Nephron progenitor cell (in vitro differentiated cells): ENCODE measurements at regions not wholly inside any gene's neighbourhood (a gene's known extent, or its start where the extent isn't known, plus 50 kb on each side); places are given as distances from the start of the nearest gene placed in this dataset.

ENCODE experiments used
- DNase-seq: peaks from one replicate; pipeline ENCODE4 v3.0.0; 2021
- H3K27ac Mint-ChIP-seq: 2 replicates; pipeline ENCODE4 v1.8.0; 2021; ENCODE audit warnings: mild to moderate bottlenecking, moderate library complexity, mixed read lengths
- H3K27me3 Mint-ChIP-seq: 2 replicates; pipeline ENCODE4 v1.8.0; 2021; ENCODE audit warnings: mild to moderate bottlenecking, low read depth, mixed read lengths; ENCODE audit not compliant: poor library complexity
- H3K36me3 Mint-ChIP-seq: 2 replicates; pipeline ENCODE4 v1.8.0; 2021; ENCODE audit warnings: low read depth, mixed read lengths
- H3K4me1 Mint-ChIP-seq: 2 replicates; pipeline ENCODE4 v1.8.0; 2021; ENCODE audit warnings: mixed read lengths
- H3K4me3 Mint-ChIP-seq: 2 replicates; pipeline ENCODE4 v1.8.0; 2021; ENCODE audit warnings: mild to moderate bottlenecking, moderate library complexity, mixed read lengths
- H3K9me3 Mint-ChIP-seq: 2 replicates; pipeline ENCODE4 v1.8.0; 2021; ENCODE audit warnings: mild to moderate bottlenecking, moderate library complexity, mixed read lengths
- CTCF ChIP-seq: fragments of 200-600 bp; sonication (generic); IDR thresholded peaks from 2 replicates; pipeline ENCODE4 v1.5.0; 2021; ENCODE audit warnings: antibody characterized with exemption

GRCh38 chr2:118257696-118258095 lies 169.4 kb downstream of the INSIG2 start:
- peaks cover 14% of the 10 kb centered on the region for H3K4me1 Mint-ChIP-seq
- no peak overlapping the region for H3K4me3 Mint-ChIP-seq
- TF ChIP-seq CTCF = no peak
- no peak for DNase-seq
- no peak overlapping the region for H3K27ac Mint-ChIP-seq
- H3K36me3 Mint-ChIP-seq = no peaks in the 10 kb centered on the region
- peaks cover 10% of the 10 kb centered on the region for H3K9me3 Mint-ChIP-seq
- no peaks in the 10 kb centered on the region for H3K27me3 Mint-ChIP-seq

GRCh38 chr2:118255771-118256372 lies 167.6 kb downstream of the INSIG2 start:
- DNase-seq = no peak
- no peaks in the 10 kb centered on the region for H3K36me3 Mint-ChIP-seq
- H3K27ac Mint-ChIP-seq = peak overlapping the region; percentile 53
- no peak overlapping the region for H3K4me3 Mint-ChIP-seq
- no peak for TF ChIP-seq CTCF
- no peaks in the 10 kb centered on the region for H3K27me3 Mint-ChIP-seq
- peaks cover 10% of the 10 kb centered on the region for H3K9me3 Mint-ChIP-seq
- peaks cover 22% of the 10 kb centered on the region for H3K4me1 Mint-ChIP-seq

GRCh38 chr2:118255301-118255700 lies 167.0 kb downstream of the INSIG2 start:
- Mint-ChIP-seq H3K27ac (no peak overlapping the region), H3K4me3 (no peak overlapping the region), H3K27me3 (no peaks in the 10 kb centered on the region), H3K36me3 (no peaks in the 10 kb centered on the region), H3K9me3 (peaks cover 10% of the 10 kb centered on the region), H3K4me1 (peaks cover 27% of the 10 kb centered on the region)
- DNase-seq = no peak
- TF ChIP-seq CTCF = no peak

DNA sequence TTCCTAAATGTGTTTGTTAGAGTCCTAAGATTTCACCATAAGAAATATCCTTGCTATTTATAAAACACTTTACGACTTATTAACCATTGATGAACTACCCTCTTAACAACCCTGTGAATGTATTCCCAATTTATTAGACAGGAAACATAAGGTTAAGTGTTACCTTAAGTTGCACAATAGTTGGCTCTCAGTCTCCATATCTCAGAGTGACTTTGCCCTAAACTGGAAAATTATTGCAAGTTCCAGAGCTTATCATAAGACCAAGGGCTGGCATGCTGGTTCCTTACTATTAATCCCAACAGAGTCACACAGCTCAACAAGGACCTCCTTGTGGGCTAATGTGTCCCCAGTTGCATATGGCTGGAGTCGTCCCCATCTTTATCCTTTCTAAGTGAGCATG lies 165.8 kb downstream of the INSIG2 start:
- peaks cover 10% of the 10 kb centered on the region for H3K9me3 Mint-ChIP-seq
- H3K27me3 Mint-ChIP-seq = no peaks in the 10 kb centered on the region

GRCh38 chr2:118251427-118251826 lies 163.2 kb downstream of the INSIG2 start:
- peaks cover 39% of the 10 kb centered on the region for H3K4me1 Mint-ChIP-seq

More for the DNA sequence above, 165.8 kb downstream of the INSIG2 start:
- Mint-ChIP-seq H3K36me3 (no peaks in the 10 kb centered on the region), H3K27ac (no peak overlapping the region), H3K4me1 (peaks cover 39% of the 10 kb centered on the region), H3K4me3 (no peak overlapping the region)
- no peak for DNase-seq
- TF ChIP-seq CTCF = no peak

More at GRCh38 chr2:118251427-118251826, 163.2 kb downstream of the INSIG2 start:
- H3K27me3 Mint-ChIP-seq = peaks cover 2% of the 10 kb centered on the region
- no peaks in the 10 kb centered on the region for H3K36me3 Mint-ChIP-seq
- no peak overlapping the region for H3K4me3 Mint-ChIP-seq
- DNase-seq = no peak
- H3K9me3 Mint-ChIP-seq = no peaks in the 10 kb centered on the region
- TF ChIP-seq CTCF = no peak
- no peak overlapping the region for H3K27ac Mint-ChIP-seq
